Effector memory CD4-positive, alpha-beta T cell (primary cell): ENCODE measurements at regions not wholly inside any gene's neighbourhood (a gene's known extent, or its start where the extent isn't known, plus 50 kb on each side); places are given as distances from the start of the nearest gene placed in this dataset.

Source experiments
- DNase-seq, 3 donors: peaks; one replicate each; pipeline ENCODE4 v3.0.0-alpha.2; 2020
- H3K27ac ChIP-seq: 2 replicates; pipeline ENCODE4 v1.7.0; 2013; ENCODE audit warnings: mild to moderate bottlenecking, low read length, moderate library complexity; ENCODE audit not compliant: insufficient read depth, poor library complexity, severe bottlenecking
- H3K27me3 ChIP-seq: replicated peaks from 2 replicates; pipeline ENCODE4 v1.7.0; 2013; ENCODE audit warnings: mild to moderate bottlenecking, low read length; ENCODE audit not compliant: insufficient read depth, control insufficient read depth, poor library complexity, severe bottlenecking
- H3K36me3 ChIP-seq: 2 replicates; pipeline ENCODE4 v1.7.0; 2013; ENCODE audit warnings: mild to moderate bottlenecking, low read length, moderate library complexity; ENCODE audit not compliant: control insufficient read depth, insufficient read depth
- H3K4me1 ChIP-seq: 2 replicates; pipeline ENCODE4 v1.7.0; 2013; ENCODE audit warnings: low read length, mild to moderate bottlenecking; ENCODE audit not compliant: control insufficient read depth, insufficient read depth, poor library complexity, severe bottlenecking
- H3K4me3 ChIP-seq: 2 replicates; pipeline ENCODE4 v1.7.0; 2013; ENCODE audit warnings: low read length, low read depth, mild to moderate bottlenecking; ENCODE audit not compliant: insufficient read depth, poor library complexity, severe bottlenecking
- H3K9me3 ChIP-seq: 2 replicates; pipeline ENCODE4 v1.7.0; 2013; ENCODE audit warnings: mild to moderate bottlenecking, low read length, moderate library complexity; ENCODE audit not compliant: control insufficient read depth

- H3K36me3 ChIP-seq: no peaks in the 10 kb centered on the region
- DNase-seq: no peak
- no peaks in the 10 kb centered on the region for H3K4me1 ChIP-seq
- H3K4me3 ChIP-seq: no peak overlapping the region
- H3K27me3 ChIP-seq: no peaks in the 10 kb centered on the region
- H3K27ac ChIP-seq: no peak overlapping the region
- no peaks in the 10 kb centered on the region for H3K9me3 ChIP-seq
Measured at GRCh38 chr13:108026680-108027410, 188.5 kb downstream of the LIG4 start.

GRCh38 chr13:108020027-108020426 lies 195.3 kb downstream of the LIG4 start:
- DNase-seq: no peak
- H3K27me3 ChIP-seq: no peaks in the 10 kb centered on the region

GRCh38 chr13:108018371-108018870 lies 196.9 kb downstream of the LIG4 start:
- Histone ChIP-seq H3K27ac (no peak overlapping the region), H3K36me3 (no peaks in the 10 kb centered on the region), H3K4me3 (no peak overlapping the region), H3K4me1 (no peaks in the 10 kb centered on the region), H3K27me3 (no peaks in the 10 kb centered on the region), H3K9me3 (no peaks in the 10 kb centered on the region)
- no peak for DNase-seq

More at GRCh38 chr13:108020027-108020426, 195.3 kb downstream of the LIG4 start:
- Histone ChIP-seq H3K4me1 (no peaks in the 10 kb centered on the region), H3K27ac (no peak overlapping the region), H3K36me3 (no peaks in the 10 kb centered on the region), H3K9me3 (no peaks in the 10 kb centered on the region), H3K4me3 (no peak overlapping the region)

GRCh38 chr13:108006619-108007018 lies 208.7 kb downstream of the LIG4 start:
- no peak for DNase-seq
- Histone ChIP-seq H3K27me3 (no peaks in the 10 kb centered on the region), H3K4me3 (no peak overlapping the region), H3K4me1 (no peaks in the 10 kb centered on the region), H3K9me3 (no peaks in the 10 kb centered on the region), H3K36me3 (no peaks in the 10 kb centered on the region), H3K27ac (no peak overlapping the region)

GRCh38 chr13:108005231-108005630 lies 210.1 kb downstream of the LIG4 start:
- Histone ChIP-seq H3K4me3 (no peak overlapping the region), H3K27me3 (no peaks in the 10 kb centered on the region), H3K36me3 (no peaks in the 10 kb centered on the region), H3K4me1 (no peaks in the 10 kb centered on the region), H3K9me3 (no peaks in the 10 kb centered on the region), H3K27ac (no peak overlapping the region)
- no peak for DNase-seq

GRCh38 chr13:108003626-108004025 lies 211.7 kb downstream of the LIG4 start:
- Histone ChIP-seq H3K9me3 (no peaks in the 10 kb centered on the region), H3K4me1 (no peaks in the 10 kb centered on the region), H3K27ac (no peak overlapping the region), H3K4me3 (no peak overlapping the region), H3K27me3 (no peaks in the 10 kb centered on the region), H3K36me3 (no peaks in the 10 kb centered on the region)
- no peak for DNase-seq

GRCh38 chr13:108000998-108001397 lies 214.3 kb downstream of the LIG4 start:
- H3K36me3 ChIP-seq: no peaks in the 10 kb centered on the region
- H3K4me1 ChIP-seq: no peaks in the 10 kb centered on the region
- no peak overlapping the region for H3K4me3 ChIP-seq
- H3K27me3 ChIP-seq: no peaks in the 10 kb centered on the region
- no peaks in the 10 kb centered on the region for H3K9me3 ChIP-seq
- DNase-seq: no peak
- H3K27ac ChIP-seq: no peak overlapping the region

GRCh38 chr13:107999751-108000150 lies 215.6 kb downstream of the LIG4 start:
- Histone ChIP-seq H3K27me3 (no peaks in the 10 kb centered on the region), H3K4me3 (no peak overlapping the region), H3K9me3 (no peaks in the 10 kb centered on the region), H3K27ac (no peak overlapping the region), H3K36me3 (no peaks in the 10 kb centered on the region), H3K4me1 (no peaks in the 10 kb centered on the region)
- DNase-seq: no peak

GRCh38 chr13:107994137-107994536 lies 221.2 kb downstream of the LIG4 start:
- Histone ChIP-seq H3K4me3 (no peak overlapping the region), H3K27ac (no peak overlapping the region), H3K9me3 (no peaks in the 10 kb centered on the region), H3K27me3 (no peaks in the 10 kb centered on the region), H3K4me1 (no peaks in the 10 kb centered on the region), H3K36me3 (no peaks in the 10 kb centered on the region)
- no peak for DNase-seq

GRCh38 chr13:107993239-107993949 lies 221.9 kb downstream of the LIG4 start:
- Histone ChIP-seq H3K27ac (no peak overlapping the region), H3K27me3 (no peaks in the 10 kb centered on the region), H3K9me3 (no peaks in the 10 kb centered on the region), H3K4me3 (no peak overlapping the region), H3K36me3 (no peaks in the 10 kb centered on the region), H3K4me1 (no peaks in the 10 kb centered on the region)
- DNase-seq: no peak
